HG02870 (cell line): ENCODE measurements at regions not wholly inside any gene's neighbourhood (a gene's known extent, or its start where the extent isn't known, plus 50 kb on each side); places are given as distances from the start of the nearest gene placed in this dataset.
"Not testable (repeated sequence)": the region's sequence is repeated elsewhere in the genome, so short reads cannot be mapped to it uniquely, and the experiment has no call there.

ENCODE experiments used
- ATAC-seq: cut with Tn5 transposase; IDR thresholded peaks from one replicate; pipeline ENCODE4 v1.9.1; 2021; ENCODE audit warnings: mild to moderate bottlenecking, moderate library complexity; ENCODE audit not compliant: unreplicated experiment

- ATAC-seq = no peak
Measured at GRCh38 chr2:207216457-207216856, 50.7 kb upstream of the KLF7 start.

- no peak for ATAC-seq
Measured at GRCh38 chr2:207217442-207217841, 51.7 kb upstream of the KLF7 start.

DNA sequence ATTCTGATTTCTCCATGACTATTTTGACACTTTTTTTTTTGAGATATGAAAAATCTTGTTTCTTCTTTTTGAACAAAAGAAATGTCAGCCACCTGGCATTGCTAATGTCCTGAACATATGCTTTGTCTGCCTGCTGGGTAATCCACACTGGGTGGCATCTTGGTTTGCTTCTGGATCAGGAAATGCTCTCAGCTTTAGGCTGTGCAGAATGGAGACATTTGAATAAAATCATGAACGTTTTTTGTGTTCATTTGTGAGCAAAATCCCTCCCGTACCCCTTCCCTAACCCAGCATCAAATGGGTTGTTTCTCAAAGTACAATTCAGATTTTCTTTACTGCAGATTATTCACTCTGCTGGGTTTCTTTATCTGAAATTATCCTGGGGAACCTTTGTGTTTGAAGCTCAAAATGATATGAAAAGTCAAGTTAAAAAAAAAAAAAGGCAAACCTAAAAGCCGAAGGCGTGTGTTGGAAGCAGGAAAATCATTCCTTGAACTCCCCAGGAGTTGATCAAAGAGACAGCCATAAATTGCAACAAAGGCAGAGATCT, 53.4 kb upstream of the KLF7 start:
- no peak for ATAC-seq

- no peak for ATAC-seq
Measured at GRCh38 chr2:207219676-207220501, 54.1 kb upstream of the KLF7 start.

GRCh38 chr2:207221731-207222130, 56.0 kb upstream of the KLF7 start:
- ATAC-seq = no peak

DNA sequence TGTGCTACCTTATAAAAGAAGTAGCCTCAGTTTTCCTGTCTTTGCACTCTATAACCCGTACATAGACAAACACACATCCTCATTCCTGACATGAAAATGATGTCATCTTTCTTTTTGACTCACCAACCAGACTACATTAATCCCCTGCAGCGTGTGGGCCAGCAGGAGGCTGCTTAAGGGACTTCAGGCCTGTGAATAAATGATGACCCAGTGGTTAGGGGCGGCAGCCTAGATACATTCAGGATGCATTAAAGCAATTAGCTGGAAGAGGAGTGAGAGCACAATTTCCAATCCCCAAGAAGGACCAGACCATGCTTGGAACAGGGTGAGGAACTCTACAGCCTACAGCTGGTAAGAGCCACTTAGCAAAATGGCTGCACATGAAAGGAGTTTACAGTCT, 57.3 kb upstream of the KLF7 start:
- peak; percentile 78 for ATAC-seq

GRCh38 chr2:207224381-207224780, 58.6 kb upstream of the KLF7 start:
- ATAC-seq = no peak

DNA sequence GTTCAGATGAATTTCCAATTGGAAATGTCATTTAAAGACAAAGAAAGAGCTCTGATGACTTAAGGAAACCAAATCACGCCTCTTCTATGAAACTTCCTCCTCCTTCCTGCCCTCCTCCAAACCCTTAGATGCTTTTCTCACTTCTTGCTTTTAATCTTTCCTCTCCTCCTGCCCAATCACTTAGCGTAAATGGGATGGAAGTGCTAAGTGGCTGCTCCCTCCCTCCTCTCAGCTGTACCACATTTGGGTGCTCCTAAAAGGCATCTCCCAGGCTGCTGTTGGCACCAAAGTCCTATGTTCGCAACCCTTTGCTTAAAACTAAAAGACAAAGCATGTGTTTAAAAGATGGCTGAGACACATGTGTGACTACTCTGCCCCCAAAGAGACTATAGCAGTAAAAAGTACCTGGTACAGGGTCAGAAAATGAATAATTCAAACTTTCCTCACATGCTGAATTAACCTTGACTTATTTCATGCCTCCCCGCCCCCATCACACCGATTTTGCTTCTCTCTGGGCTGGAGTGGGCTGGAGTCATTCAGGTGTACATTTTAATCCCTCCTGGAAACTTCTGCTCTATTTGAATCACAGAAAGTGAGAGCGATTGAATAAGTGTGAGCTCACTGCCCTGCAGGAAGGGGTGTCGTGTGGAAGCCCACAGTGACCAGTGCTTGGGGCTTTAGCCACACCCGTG, 59.2 kb upstream of the KLF7 start:
- no peak for ATAC-seq

DNA sequence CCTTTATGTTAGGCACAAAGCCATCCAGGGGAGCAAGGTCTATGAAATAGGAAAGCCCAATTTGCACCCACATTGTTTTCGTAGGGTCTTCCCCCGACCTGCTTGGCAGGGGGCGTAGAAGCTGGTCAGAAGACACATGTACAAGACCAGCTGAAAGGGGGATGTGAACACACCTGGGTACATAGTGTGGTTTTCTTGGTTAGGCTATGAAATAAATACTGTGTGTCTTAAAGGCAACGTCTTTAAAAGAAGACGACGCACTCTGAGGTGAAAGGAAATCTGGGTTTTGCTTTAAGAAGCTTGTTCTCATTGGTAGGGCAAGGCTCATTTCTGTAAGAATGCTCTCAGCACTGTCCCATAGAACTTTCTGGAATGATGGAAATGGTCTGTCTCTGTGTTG, 60.0 kb upstream of the KLF7 start:
- no peak for ATAC-seq

- no peak for ATAC-seq
Measured at GRCh38 chr2:207226243-207226642, 60.5 kb upstream of the KLF7 start.

DNA sequence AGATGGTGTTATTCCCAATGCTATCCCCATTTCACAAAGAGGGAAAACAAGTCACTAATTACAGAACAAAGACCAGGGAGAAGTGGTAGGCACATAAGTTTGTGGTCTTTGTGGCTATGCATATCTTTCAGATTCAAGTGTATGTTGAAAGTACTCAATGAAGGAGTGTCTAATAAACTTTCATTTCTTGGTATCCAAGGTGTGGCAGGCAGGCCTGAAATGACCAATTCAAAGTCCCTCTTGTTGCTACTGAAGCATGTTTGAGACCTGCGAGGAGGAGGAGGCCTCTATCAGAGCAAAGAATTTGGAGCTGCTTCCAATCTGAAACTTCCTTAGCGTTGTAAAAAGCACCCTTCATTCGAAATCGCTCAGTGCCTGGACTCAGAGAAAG, 60.9 kb upstream of the KLF7 start:
- no peak for ATAC-seq

DNA sequence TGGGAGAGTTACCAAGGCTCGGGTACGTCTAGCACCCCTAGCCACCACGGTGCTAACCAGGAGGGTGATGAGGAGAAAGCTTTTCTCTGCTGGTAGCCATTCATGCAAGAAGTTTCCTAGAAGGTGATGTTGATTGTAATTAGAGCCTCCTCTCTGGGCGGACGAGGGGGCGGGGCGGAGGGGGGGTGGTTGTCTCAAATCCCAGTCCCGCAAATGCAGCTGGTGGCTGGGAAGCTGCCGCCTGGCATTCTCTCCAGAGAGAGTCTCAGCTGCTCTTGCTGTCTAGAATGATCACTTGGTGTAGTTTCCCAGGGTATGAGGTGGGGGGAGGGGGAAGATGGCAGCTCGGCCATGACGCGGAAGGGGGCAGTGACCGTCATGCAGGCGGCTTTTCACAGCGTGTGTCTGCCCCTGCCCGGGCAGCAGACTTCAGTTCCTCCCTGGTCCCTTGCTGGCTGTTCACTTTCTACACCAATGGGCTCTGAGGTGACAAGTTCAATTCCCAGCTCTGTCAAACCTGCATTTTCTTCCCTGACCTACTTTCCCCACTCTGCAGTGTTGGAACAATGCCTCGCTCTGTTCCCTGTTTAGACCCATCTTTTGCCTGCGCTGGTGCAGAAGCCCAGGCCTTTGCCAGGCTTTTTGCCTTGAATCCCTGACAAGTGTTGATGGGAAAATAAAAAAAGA, 61.5 kb upstream of the KLF7 start:
- no peak for ATAC-seq

DNA sequence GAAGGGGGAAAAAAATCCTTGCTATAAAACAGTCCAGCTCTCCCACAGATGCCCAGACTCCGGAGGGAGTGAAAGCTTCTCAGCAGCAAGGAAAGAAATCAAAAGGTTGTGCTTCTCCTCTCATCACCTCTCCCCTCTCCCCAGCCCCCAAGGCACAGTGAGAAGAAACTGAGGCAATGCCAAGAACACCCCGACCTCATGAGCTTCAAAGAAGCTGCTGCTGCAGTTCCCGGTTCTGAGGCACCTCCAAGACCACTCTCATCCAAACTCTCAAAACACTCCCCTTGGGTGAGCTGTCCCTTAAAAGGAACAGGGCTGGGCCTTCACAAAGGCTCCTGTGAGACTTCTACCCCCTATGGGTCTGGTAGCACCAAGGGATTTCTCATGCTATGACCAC, 62.0 kb upstream of the KLF7 start:
- ATAC-seq = no peak

- ATAC-seq = no peak
Measured at GRCh38 chr2:207228402-207228801, 62.7 kb upstream of the KLF7 start.

DNA sequence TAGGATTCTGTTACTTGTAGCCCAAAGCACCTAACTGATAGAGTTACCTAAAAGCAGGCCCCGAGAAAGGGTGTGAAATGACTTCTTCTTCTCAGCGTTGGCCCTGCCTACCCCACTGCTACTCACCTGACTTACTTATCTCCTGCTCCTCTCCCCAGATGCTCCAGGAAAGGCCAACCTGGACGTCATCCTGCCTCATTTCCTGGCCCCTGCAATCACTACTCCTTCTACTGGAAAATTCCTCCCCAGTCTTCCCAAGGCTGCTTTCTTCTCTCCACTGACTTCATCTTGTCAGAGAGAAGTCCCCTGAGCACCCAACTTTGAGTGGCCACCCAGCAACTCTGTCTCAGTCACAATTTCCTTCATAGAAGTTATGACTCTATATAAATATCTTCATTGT, 63.4 kb upstream of the KLF7 start:
- no peak for ATAC-seq

- ATAC-seq = no peak
Measured at GRCh38 chr2:207230261-207231105, 64.7 kb upstream of the KLF7 start.

DNA sequence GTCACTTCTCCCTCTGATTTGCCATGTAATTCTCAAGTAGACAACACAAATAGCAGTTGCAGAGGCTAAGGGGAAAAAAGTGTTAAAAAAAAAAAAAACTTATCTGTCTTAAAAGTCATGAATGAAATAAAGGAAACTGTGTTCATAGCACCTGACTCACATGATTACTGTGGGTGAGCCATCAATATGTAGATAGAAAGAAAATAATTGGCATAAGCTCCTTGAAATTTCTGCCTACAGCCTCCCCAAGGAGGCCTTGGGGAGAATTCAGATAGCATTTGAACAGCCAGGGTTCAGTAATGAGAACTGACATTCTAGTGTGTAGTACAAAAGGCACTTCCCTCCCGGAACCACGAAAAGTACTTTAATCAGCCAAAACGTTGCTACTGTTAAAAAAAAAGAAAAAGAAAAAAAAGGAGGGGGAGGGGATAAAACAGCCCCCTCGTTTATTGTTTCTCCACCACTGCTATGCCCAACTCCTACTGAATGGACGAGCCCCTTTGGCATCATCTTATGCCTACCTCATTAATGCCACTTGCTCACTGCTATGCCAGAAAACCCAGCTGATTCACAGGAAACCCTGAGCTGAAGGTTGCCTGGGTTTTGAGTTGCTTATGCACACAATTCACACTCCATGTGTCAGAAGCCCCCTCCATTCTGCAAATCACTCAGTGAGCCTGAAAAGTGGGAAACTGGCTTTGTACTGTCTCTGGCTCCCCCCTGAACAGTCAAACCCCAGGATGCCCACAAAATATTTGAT, 65.5 kb upstream of the KLF7 start:
- no peak for ATAC-seq

GRCh38 chr2:207231967-207232366, 66.2 kb upstream of the KLF7 start:
- no peak for ATAC-seq

GRCh38 chr2:207233141-207233540, 67.4 kb upstream of the KLF7 start:
- not testable (repeated sequence) for ATAC-seq

GRCh38 chr2:207233731-207234130, 68.0 kb upstream of the KLF7 start:
- no peak for ATAC-seq
